HG03139 (cell line): ENCODE measurements at regions not wholly inside any gene's neighbourhood (a gene's known extent, or its start where the extent isn't known, plus 50 kb on each side); places are given as distances from the start of the nearest gene placed in this dataset.

Experiments
- ATAC-seq: cut with Tn5 transposase; IDR thresholded peaks from one replicate; pipeline ENCODE4 v1.9.1; 2021; ENCODE audit not compliant: unreplicated experiment

DNA sequence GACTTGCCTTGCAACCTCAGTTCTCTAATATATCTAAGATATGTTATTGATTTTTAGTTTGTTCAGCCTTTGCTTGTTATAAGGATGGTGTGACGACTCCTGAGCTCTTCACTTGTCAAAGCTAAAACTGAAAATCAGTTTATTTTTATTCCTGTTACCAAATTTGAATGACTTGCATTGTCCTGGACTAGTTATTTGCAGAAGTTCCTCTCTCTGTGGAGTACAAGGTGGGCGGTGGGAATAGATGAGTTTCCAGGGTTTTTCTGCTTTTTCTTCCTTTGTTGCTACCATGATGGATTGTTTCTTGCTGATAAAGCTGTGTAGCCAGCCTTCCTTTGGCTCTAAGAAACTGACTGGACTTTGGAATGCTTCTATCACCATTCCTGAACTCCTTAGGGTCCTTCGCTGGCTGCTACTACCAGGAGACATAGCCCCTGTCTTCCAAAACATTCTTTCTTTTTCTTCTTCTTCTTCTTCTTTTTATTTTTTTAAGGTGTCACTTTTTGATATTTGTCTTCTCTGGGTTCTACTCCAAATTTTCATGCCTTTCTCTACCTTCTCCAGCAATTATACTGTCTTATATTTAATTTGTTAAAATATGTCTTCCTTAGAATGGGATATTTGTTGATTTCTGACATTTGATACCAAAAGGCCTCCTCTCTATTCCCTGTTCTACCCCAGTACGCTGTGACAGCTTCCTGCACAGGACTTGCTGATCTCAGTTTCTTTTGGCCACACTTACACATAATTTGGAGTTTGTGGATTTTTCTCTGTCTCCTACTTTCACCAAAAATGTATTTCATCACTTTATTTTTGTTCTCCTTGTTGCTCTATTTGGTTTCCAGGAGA, 145.1 kb upstream of the THRB start:
- ATAC-seq = no peak

GRCh38 chr3:24640330-24640877, 145.8 kb upstream of the THRB start:
- no peak for ATAC-seq

DNA sequence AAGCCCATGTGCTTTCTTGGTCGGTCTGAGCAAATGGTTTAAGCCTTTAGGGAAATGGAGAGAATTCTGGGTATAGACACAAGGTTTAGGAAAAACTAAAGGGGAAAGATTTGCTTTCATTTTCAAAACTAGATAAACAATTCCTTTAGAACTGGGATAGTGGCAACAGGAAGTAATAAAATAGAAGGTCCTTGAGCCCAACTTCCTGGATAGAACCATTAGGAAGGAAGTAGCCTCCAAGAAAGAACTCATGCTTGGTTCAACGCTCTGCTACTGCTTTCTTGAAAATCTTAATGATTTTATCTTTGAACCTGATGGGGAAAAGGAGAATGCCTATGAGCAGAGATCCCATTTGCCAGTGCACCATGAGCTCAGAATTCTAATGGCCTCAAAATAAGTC, 147.0 kb upstream of the THRB start:
- ATAC-seq = no peak

GRCh38 chr3:24645047-24645446, 150.4 kb upstream of the THRB start:
- ATAC-seq = no peak

DNA sequence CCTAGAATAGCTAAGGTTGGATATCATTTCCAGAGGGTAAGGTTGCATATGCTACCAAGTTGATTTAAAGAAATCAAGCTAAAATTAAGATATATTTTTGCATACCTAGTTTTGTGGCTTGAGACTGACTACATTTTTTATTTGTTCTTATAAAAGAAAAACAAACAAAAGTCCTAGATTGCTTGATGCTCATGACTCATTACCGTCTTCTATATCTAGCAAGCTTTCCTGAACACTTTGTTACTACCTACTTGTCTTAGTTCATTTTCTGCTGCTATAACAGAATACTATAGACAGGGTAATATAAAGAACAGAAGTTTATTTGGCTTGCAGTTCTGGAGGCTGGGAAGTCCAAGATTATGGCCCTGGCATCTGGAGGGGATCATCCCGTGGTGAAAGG, 152.1 kb upstream of the THRB start:
- no peak for ATAC-seq

- no peak for ATAC-seq
Observed at GRCh38 chr3:24648063-24648462, 153.4 kb upstream of the THRB start.

GRCh38 chr3:24650839-24651238, 156.2 kb upstream of the THRB start:
- ATAC-seq = no peak

DNA sequence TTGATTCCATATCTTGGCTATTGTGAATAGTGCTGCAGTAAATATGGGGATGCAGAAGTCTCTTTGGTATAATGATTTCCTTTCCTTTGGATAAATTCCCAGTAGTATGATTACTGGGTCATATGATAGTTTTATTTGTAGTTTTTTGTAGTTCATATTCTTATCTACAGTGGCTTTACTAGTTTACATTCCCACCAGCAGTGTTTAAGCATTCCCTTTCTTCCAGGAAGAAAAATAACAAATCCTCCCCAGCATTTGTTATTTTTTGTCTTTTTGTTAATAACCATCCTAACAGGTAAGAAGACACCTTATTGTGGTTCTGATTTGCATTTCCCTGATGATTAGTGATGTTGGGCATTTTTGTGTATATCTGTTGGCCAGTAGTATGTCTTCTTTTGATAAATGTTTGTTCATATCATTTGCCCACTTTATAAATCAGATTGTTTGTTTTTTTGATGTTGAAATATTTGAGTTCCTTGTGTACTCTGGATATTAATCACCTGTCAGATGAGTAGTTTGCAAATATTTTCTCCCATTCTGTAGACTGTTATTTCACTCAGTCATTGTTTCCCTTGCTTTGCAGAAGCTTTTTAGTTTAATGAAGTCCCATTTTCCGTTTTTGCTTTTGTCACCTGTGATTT, 163.3 kb upstream of the THRB start:
- ATAC-seq = no peak

- ATAC-seq = no peak
Observed at GRCh38 chr3:24661175-24661584, 166.5 kb upstream of the THRB start.

DNA sequence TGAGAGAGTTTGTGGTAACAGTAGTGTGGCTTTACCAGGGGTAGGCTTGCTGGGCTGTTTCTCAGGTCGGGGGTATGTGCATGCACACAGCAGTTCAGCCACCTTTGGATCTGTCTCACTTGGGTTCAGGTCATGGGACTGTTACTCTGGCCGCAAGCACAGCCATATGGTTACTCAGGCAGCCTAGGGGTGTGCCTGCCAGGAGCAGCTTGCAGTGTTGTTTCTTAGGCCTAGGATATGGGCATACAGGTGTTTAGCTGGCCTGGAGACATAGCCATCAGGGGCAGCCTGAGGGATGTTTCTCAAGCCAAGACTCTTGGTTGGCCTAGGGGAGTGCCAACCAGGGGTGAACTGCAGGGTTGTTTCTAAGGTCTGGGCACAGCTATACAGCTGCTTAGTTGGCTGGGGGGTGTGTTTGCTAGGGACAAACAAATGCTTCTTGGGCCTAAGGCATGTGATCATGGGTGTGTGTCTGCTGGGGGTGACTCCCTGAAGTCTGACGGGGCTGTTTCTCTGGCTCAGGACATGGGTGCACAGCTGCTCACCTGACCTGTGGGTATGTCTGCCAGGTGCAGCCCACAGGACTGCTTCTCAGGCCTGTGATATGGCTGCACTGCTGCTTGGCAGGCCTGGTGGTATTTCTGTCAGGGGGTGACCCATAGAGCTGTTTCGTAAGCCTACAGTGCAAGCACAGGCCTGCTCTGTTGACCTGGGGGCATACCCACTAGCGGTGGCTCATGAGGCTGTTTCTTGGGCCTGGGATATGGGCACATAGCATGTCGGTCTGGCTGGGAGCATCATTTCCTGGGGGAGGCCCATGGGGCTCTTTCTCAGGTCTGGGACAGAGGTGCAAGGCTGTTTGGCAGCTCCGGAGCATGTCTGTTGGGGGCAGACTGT, 168.0 kb upstream of the THRB start:
- no peak for ATAC-seq

GRCh38 chr3:24663406-24663805, 168.8 kb upstream of the THRB start:
- no peak for ATAC-seq

GRCh38 chr3:24668039-24668438, 173.4 kb upstream of the THRB start:
- ATAC-seq = no peak

- ATAC-seq = no peak
Observed at GRCh38 chr3:24670871-24671270, 176.2 kb upstream of the THRB start.

DNA sequence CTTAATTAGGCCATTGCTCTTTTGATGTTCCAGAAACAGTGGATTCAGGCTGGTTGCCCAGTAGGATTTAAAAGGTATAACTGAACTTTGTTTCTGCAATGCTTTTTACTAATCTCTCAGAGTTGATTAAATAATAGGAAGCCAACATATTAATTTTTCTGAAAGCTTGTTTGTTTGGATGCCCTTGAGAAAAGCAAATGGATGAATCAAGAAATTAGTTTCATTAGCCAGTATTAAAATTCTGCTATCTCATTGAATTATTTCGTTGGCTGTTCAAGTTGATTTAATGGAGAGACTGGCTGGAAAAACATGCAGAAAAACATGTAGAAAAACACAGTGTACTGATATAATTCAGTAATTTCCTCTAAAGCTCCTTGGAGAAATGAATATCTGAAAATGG, 178.9 kb upstream of the THRB start:
- ATAC-seq = no peak

DNA sequence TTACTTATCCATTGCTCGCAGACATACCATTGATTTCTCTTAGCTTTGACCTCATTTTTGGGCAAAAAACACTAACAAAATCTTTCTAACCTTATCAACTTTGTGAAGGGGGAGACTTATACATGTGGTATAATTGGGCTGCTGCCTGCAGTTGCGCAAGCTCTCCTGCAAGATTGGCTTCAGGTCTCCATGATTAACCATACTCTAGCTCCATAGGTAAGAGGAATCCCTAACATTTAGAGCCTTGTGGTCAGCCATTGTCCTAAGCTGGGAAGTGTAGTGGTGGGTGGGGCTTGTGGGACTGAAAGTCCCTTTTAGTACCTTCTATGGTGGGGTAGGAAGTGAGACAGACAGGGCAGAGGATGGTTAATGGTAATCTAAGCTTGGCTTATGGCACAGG, 179.6 kb upstream of the THRB start:
- ATAC-seq = no peak

GRCh38 chr3:24678021-24678420, 183.4 kb upstream of the THRB start:
- ATAC-seq = no peak

GRCh38 chr3:24678421-24678865, 183.8 kb upstream of the THRB start:
- no peak for ATAC-seq

- no peak for ATAC-seq
Observed at GRCh38 chr3:24679429-24679828, 184.8 kb upstream of the THRB start.

GRCh38 chr3:24680214-24680967, 185.7 kb upstream of the THRB start:
- peak; percentile 75 for ATAC-seq

- no peak for ATAC-seq
Observed at GRCh38 chr3:24682141-24682547, 187.5 kb upstream of the THRB start.
